NCI-H774 (cell line): ENCODE measurements at regions not wholly inside any gene's neighbourhood (a gene's known extent, or its start where the extent isn't known, plus 50 kb on each side); places are given as distances from the start of the nearest gene placed in this dataset.
"Not testable (repeated sequence)": the region's sequence is repeated elsewhere in the genome, so short reads cannot be mapped to it uniquely, and the experiment has no call there.

Experiments
- DNase-seq: peaks from one replicate; lab custom pipeline; 2025; lab: John Stamatoyannopoulos, UW

DNA sequence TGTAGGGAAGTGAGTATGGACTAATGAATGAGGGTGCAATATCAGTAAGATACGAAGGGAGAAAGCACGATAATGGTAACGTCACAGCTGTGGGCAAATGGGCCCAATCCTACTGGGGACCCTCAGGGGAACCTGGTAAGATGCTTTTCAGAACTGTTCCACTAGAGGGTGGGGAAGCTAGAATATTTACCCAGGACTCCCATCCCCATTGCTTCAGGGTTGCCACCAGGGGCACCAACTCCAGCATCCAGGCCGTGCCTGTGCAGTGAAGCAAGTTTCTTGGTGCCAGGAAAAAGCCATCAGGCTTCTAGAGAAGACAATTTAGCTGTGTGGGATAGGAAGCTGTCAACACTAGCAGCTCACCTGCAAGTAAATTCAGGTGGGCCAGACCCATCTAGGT lies 409.3 kb downstream of the AGTPBP1 start:
- no peak for DNase-seq

DNA sequence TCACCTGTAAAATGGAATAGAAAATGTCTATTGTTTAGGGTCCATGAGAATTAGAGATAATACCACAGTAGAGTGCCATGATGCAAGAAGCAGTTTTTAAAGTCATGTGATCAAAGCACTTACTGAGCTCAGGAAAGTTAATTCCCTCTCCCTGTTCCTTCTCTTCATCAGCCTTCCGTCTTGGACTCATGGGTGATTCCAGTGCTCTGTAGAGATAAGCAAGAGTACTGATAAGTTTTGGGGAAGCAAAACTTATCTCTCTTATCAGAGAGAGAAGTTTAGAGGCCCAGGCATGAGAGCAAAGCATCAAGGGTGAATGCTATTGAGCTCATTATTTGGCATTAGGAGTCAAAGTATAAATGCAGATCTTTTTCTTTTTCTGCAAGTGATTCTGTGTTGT lies 410.1 kb downstream of the AGTPBP1 start:
- no peak for DNase-seq

DNA sequence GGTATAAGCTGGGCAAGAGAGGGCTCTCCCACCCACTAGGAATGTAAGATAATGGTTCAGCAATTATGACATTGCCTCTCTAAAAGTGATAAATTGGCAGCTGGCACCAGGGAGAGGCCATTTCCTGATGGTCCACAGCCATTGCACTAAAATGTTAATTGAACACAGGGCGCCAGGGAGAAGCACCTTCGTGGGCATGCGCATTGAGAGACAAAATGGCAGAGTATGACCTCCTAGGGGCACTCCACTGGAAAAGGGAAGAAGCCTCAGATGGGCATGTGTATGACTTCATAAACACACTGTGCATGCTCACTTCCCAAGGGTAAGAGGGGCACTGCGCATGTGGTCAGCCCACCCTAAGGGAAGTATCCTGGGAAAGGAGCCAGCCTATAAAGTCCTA lies 419.2 kb downstream of the AGTPBP1 start:
- DNase-seq, result no peak

DNA sequence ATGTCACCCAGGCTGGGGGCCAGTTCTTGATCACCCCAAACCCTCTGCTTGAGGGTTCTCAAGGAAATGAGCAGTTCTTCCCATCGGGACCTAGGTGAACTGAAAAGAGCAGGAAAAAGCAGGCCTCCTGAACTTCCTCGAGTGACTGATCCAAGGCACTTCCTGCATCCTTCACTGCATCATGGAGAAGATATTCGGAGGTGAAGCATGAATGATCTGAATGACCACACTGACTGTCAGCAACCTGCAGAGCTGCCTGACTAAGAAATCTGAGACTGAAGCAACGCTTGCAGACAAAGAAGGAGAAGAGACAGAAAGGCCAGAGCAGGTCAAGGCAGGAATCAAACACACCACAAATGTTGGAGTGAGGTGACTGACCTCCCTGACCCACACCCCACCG lies 420.2 kb downstream of the AGTPBP1 start:
- no peak for DNase-seq

DNA sequence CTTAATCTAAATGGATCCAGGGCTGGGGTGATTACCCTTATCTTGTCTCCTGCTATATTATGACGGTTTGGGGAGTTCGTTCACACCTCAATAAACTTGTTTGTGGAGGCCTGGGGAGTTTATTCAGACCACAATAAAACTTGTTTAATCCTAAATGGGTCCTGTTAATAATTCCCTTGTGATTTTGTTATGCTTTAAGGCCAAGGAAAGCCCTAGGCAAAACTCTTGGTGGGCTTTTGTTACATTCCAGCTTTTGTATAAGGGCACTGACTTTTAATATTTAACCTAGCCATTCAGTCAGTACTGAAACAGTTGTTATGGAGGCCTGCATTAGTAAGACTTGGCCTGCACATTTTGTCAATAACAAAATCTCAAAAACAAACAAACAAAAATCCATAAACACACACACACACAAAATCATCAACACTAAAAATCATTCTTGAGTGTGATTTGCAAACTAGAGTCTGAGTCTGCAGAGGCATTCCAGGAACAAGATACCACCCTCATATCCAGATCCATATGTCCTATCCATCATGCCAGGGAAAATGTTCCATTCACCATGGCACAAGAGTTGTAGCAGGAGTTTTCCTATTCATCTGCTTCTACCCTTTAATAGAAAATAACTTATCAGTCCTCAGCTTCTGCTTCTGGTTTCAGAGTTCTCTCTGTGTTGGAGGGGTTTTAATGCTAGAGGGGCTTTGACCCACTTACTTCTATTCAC lies 421.7 kb downstream of the AGTPBP1 start:
- no peak for DNase-seq

DNA sequence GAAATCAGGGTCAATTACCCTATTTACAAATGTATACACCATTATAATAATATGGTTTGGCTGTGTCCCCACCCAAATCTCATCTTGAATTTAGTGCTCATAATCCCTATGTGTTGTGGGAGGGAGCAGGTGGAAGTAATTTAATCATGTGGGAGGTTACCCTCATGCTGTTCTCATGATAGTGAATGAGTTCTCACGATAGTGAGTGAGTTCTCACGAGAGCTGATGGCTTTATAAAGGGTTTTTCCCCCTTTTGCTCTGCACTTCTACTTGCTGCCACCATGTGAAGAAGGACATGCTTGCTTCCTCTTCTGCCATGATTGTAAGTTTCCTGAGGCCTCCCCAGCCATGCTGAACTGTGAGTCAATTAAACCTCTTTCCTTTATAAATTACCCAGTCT lies 426.2 kb downstream of the AGTPBP1 start:
- not testable (repeated sequence) for DNase-seq

DNA sequence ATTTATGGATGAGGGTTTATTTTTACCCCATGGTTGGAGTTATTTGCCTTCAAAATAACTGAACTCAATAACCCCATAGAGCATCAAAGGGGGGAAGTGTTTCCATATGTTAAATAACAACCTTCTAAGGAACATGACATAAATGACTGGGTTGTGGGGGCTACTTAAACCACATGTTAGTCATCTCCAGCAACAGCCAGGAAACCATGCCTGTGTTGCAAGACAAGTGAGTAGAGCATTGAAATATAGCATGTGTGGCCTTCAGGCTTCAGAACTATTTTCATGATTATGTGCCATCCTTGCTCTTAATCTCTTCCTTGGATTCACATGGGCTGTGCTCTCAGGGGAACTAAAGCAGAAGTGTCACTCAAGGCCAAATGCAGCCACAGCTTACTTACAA lies 431.2 kb downstream of the AGTPBP1 start:
- DNase-seq, result no peak

DNA sequence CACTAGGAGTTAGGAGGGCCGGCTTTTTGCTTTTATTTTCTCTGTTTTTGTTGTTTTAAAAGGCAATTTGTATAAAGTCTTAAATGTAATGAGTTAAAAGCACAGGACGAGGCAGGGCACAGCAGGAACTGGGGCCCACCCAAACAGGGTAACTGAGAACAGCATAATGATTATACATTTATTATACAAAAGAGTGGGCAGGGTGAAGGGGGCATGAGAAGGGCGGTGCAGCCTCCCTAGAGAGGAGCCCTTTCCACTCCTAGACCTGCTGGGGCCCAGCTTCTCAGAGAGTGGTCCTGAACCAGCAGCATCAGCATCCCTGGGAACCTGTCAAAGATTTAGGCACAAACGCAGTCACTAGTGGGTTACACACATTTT lies 438.0 kb downstream of the AGTPBP1 start:
- no peak for DNase-seq

DNA sequence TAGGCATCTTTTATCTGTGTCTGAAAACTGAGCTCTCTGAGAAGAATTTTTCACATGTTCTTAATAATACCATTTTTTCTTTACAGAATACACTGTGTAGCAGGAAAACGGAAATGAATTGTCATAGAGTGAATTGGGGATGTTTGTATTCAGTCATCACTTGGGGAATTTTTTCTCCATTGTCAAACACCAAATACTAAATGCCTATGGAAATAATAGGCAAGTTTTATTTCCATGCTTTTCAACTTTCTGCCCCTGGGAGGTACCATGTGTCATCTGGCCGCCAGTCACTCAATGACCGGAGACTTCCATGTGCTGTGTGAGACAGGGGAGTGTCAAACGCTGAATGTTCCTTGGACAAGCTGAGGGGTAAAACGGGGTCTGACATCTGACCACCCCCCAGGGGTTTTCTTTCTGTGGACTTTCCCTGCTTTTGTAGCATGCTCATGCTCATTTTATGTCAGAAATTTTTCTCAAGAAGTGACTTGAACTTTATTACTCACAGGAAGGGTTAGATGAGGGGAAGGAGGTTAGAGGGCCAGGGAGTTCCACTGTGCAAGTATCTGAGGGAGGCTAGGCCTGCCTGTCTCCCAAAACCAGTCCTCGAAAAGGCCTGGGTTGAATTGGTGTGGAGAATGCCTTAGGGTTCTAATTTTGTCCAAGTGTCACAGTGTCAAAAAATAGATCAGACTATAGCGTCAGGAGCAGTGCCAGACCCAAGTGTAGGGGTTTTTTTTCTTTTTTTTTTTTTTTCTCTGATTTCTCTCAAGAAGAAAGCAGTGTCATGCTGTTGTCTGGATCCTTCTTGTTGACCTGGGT lies 438.6 kb downstream of the AGTPBP1 start:
- no peak for DNase-seq

DNA sequence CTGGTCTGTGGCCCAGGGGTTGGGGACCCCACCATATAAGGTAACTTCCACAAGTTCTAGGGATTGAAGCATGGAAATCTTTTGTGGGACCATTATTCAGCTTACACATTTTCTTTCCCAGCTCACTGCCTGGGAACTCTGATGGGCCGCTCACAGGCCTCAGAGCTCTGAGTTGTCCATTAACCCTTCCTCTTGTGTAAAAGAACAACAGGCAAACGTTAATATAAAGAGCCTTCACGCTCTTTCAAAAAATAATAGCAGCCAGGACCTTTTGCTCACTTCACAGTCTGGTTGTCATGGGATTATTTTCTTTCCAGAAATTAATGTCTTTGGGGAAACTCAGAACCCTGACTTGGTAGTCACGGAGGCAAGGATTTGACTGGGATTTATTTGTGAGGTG lies 443.3 kb downstream of the AGTPBP1 start:
- DNase-seq, result no peak

DNA sequence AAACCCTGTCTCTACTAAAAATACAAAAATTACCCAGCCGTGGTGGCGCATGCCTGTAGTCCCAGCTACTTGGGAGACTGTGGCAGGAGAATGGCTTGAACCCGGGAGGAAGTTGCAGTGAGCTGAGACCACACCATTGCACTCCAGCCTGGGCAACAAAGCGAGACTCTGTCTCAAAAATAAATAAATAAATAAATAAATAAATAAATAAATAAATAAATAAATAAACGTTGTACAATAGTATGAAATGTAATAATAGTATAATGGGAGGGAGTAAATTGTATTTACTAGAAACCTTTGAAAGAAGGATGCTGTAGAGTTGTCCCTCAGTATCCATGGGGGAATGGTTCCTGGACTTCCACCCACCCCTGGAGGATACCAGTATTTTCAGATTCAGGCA lies 446.5 kb downstream of the AGTPBP1 start:
- not testable (repeated sequence) for DNase-seq

DNA sequence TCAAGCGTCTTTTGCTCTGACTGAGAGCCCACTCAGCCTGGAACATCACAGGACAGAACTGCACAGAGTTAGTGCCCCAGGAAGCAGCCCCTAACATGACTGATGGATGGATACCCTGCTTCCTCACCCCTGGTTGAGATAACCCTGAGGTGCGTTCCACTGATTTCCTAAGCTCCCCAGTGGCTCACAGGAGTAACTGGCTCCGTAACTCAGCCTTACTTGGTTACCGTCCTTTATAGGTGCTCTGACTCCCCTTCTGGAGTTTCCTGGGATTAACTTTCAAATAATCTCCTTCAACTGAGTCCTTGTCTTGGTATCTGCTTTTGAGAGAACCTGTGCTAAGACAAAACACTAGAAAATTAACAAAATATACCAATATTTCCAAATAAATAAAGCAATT lies 449.5 kb downstream of the AGTPBP1 start:
- DNase-seq, result no peak

DNA sequence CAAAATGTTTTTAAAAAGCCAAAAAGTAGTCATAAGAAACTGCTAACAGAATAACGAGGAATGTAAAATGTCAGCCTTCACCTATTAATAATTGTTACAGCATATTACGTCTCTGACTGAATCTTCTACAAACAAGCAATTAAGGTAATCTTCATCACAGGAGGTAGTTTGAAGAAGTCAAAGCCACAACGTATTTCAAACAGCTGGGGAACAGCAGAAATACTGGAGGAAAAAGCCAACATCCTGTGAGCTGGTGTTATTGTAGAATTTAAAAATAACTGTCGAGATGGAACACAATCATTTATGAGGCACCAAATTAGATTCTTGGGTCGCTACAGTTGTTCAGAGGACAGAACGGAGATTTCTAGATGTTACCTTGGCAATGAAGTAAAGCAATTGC lies 450.5 kb downstream of the AGTPBP1 start:
- no peak for DNase-seq

DNA sequence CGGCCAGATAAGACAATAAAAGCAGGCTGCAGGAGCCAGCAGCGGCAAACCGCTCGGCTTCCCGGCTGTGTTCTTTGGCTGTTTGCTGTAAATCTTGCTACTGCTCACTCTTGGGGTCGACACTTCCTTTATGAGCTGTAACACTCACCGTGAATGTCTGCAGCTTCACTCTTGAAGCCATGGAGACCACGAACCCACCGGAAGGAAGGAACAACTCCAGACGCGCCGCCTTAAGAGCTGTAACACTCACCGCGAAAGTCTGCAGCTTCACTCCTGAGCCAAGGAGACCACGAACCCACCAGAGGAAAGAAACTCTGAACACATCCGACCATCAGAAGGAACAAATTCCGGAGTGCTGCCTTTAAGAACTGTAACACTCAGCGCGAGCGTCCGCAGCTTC lies 451.7 kb downstream of the AGTPBP1 start:
- DNase-seq, result no peak

DNA sequence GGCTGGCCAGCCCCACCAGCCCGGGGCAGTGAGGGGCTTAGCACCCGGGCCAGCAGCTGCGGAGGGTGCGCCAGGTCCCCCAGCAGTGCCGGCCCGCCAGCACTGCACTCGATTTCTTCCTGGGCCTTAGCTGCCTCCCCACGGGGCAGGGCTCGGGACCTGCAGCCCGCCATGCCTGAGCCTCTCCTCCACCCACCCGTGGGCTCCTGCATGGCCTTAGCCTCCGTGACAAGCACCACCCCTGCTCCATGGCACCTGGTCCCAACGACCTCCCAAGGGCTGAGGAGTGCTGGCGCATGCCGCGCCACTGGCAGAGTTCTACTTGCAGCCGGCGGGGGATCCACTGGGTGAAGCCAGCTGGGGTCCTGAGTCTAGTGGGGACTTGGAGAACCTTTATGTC lies 452.6 kb downstream of the AGTPBP1 start:
- DNase-seq, result no peak

DNA sequence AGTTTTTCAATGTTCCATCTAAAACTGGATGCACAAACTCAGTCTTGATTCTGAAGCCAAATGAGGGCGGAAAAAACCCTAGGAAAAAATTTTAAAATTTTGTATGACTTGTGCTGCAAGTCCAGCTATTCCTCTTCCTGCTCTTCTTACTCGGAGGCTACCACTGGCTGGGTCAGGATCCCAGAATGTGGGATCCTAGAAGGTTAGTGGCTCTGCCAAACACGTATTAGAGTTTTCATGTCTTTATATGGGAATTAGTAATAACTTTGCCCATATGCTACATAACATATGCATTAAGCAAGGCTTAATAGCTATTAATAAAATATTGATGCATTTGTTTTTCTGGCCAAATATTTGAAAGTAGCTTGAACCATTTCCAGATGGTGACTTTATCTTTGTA lies 458.3 kb downstream of the AGTPBP1 start:
- DNase-seq, result no peak

DNA sequence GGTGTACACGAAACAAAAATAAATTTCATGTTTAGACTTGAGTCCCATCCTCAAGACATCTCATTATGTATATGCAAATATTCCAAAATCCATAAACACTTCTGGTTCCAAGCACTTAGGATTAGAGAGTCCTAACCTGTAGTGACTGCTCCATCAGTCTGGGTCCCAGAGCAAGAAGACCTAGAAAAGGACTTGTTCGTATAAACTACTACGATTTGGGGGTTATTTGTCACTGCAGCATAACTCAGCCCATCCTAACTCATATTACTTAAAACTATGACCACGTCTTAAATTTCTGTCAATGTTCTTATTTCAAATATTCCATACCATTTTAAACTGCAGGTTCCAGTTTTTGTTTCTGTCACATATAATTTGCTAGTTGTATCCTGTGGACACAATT lies 463.0 kb downstream of the AGTPBP1 start:
- no peak for DNase-seq

DNA sequence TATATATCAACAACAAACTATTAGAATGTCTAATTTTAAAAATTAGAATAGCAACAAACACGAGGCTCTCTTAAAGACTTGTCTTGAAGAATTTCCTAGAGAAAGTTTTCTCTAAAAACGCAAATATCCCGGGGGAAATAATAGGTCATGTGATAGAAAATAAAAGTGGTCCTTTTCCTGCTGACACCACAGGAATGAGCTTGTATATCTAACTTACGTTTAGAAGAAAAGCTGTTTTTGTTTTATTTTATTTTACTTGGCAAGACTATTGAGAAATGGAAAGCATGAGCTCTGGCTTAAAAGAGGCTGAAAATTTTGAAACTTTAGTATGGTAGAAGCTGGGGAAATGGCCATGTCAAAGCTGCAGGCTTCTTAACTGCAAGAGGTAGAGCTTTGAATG lies 465.0 kb downstream of the AGTPBP1 start:
- DNase-seq, result no peak

DNA sequence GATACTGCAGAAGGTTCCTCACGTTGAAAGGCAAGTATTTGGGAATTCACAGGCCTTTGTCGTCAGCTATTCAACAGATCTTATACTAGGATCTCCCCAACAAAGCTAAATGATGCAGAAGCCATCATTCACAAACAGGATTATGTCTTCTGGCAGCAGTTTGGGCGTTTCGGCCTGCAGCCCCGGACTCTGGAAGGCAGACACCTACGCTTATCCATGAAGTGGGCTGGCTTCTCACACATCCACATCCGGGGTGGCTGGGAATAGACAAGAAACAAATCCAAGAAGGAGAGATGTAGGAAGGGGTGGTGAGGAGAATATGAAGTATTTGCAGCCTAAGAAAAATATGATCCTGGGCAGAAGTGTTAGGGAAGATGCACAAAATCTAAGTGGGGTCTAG lies 471.9 kb downstream of the AGTPBP1 start:
- DNase-seq, result no peak

DNA sequence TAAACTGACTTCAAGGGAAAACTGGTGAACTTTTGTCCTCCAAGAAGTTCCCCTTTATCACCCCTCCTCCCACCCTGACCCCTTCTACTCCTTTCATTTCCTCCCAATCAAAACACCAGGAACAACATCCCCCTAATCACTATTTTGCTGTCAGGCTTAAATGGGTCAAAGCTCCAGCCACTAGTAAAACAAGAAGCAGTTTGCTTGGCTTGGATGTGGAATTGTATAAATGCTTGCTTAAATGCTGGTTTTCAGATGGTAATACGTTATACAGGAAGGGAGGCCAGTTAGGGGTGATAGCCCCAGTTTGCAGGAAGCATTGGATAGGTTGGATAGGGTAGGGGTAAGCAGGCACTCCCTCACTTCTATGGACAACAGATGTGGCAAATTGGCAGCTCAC lies 473.6 kb downstream of the AGTPBP1 start:
- DNase-seq, result no peak

DNA sequence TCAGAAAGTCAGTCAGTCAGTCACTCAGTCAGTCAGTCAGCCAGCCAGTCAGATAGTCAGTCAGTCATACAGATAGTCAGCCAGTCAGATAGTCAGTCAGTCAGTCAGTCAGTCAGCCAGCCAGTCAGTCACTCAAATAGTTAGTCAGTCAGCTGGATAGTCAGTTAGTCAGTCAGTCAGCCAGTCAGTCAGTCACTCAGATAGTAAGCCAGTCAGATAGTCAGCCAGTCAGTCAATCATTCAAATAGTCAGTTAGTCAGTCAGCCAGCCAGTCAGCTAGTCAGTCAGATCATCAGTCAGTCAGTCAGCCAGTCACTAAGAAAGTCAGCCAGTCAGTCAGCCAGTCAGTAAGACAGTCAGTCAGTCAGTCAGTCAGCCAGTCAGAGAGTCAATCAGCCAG lies 477.1 kb downstream of the AGTPBP1 start:
- no peak for DNase-seq

DNA sequence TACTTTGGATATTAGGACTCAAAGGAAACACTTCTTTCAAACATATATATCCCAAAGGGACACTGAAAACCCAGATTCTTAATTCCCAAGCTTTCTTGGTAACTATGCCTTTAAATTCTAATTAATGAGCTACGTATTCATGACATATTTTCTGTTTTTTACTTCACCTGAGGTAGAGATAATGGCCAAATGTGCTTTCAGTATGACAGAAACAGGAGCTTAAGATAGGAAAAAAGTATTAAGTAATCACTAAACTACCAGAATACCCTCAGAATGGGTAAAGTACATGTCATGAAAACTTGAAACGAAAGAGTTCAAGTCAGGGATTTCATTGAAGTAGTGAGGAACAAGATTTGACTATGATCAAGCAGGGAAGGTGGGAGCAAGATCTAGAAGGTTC lies 478.5 kb downstream of the AGTPBP1 start:
- no peak for DNase-seq

DNA sequence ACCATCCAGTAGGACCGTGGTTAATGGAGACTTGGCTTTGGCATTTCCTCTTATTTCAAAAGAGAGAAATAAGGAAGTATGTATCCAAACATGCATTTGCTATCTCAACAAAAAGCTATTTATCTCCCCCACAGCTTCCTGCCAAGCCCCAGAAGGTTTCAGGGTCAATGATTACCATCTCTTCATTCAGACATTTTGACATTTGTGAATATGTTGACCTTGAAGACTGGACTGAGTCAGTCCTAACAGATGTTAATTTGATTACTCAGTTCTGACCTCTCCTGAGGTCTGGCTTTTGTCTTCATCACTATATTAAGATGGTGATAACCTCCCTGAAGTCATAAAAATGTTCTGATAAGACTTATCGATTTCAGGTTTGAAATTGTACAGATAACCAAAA lies 479.4 kb downstream of the AGTPBP1 start:
- no peak for DNase-seq
